ENCODE measurements at regions not wholly inside any gene's neighbourhood (a gene's known extent, or its start where the extent isn't known, plus 50 kb on each side); places are given as distances from the start of the nearest gene placed in this dataset.

DNA sequence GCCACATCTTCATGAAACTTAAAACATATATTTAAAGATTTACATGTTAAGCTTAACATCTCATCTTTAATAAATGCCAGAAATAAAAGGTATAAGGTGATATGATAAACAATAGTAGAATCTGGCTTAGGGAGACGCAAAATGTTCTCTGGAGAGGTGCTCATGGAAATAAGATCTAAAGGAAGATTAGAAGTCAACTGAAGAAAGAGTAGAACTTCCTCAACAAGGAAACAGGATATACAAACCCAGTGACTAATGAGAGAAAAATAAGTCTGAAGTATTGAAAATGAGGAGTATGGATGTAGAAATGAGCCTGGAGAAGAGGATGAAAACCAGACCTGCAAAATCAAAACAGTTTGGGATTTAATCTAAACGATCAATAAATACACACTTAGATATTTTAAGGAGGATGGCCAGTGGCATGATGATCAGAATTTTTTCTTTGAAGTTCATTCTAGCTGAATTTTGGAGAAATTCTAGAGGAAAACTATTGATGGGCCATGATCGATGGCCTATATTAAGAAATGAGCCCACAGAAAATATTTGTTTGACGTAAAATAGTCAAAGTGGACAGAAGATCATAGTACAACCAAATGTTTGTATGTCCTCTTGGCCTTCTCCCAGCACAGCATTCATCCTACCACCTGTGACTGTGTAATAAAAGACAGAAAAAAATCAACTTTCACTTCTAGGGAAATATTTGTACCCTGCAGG lies 387.9 kb upstream of the PTBP2 start:
- CTCF ChIA-PET, result no interaction called here
- no peak overlapping the region for H3K27ac ChIP-seq
- H3K9me2 ChIP-seq (ENCODE audit: insufficient read depth), result no peaks in the 10 kb centered on the region; the same call in 1 of the 2 replicates
- no TSS peak for BruUV-seq (replicated peaks)
- H3K27me3 ChIP-seq (ENCODE audit: insufficient read depth, low read depth), result no peaks in the 10 kb centered on the region
- POLR2A ChIA-PET (ENCODE audit: unreplicated experiment), result no interaction called here
- H3K4me3 ChIP-seq, result no peak overlapping the region
- no peaks in the 10 kb centered on the region for H4K20me1 ChIP-seq (ENCODE audit: insufficient read depth)
- no peak overlapping the region for H3K4me2 ChIP-seq
- TF ChIP-seq, protein P1, sequence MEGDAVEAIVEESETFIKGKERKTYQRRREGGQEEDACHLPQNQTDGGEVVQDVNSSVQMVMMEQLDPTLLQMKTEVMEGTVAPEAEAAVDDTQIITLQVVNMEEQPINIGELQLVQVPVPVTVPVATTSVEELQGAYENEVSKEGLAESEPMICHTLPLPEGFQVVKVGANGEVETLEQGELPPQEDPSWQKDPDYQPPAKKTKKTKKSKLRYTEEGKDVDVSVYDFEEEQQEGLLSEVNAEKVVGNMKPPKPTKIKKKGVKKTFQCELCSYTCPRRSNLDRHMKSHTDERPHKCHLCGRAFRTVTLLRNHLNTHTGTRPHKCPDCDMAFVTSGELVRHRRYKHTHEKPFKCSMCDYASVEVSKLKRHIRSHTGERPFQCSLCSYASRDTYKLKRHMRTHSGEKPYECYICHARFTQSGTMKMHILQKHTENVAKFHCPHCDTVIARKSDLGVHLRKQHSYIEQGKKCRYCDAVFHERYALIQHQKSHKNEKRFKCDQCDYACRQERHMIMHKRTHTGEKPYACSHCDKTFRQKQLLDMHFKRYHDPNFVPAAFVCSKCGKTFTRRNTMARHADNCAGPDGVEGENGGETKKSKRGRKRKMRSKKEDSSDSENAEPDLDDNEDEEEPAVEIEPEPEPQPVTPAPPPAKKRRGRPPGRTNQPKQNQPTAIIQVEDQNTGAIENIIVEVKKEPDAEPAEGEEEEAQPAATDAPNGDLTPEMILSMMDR (conservative IDR thresholded peaks at IDR 0.05), result no peak
- no peak for DNase-seq
- no peaks in the 10 kb centered on the region for H3K79me2 ChIP-seq (ENCODE audit: low read depth)
- no peaks in the 10 kb centered on the region for H3K9me3 ChIP-seq (ENCODE audit: insufficient read depth, low read depth)
- intact Hi-C loops (cut with micrococcal nuclease; ENCODE audit: unreplicated experiment), result no loop called here
- H3K36me3 ChIP-seq (ENCODE audit: low read depth), result no peaks in the 10 kb centered on the region
- H2AFZ ChIP-seq, result no peak overlapping the region
- no peaks in the 10 kb centered on the region for H3K4me1 ChIP-seq (replicated peaks; ENCODE audit: insufficient read depth)
- no peaks in the 10 kb centered on the region for H3F3A ChIP-seq (ENCODE audit: insufficient read depth, low read depth)

DNA sequence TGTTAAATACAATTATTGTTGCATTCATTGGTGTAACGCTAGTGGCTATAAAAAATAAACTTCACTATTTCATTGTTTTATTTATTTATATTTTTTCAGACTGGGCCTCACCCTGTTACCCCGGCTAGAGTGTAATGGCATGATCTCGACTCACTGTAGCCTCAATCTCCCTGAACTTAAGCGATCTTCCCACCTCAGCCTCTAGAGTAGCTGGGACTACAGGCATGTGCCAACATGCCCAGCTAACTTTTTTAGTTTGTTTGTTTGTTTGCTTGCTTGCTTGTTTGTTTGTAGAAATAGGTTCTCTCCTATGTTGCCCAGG lies 387.4 kb upstream of the PTBP2 start:
- no peak overlapping the region for H3K4me3 ChIP-seq
- no peaks in the 10 kb centered on the region for H3K4me1 ChIP-seq (replicated peaks; ENCODE audit: insufficient read depth)
- intact Hi-C loops (cut with micrococcal nuclease; ENCODE audit: unreplicated experiment), result no loop called here
- POLR2A ChIA-PET (ENCODE audit: unreplicated experiment), result no interaction called here
- DNase-seq, result no peak
- TF ChIP-seq EZH2 (IDR thresholded peaks at IDR 0.05; ENCODE audit: low read depth), result no peak
- TF ChIP-seq, protein P1 (conservative IDR thresholded peaks at IDR 0.05), result no peak
- H3K9me2 ChIP-seq (ENCODE audit: insufficient read depth), result no peaks in the 10 kb centered on the region; the same call in 1 of the 2 replicates
- no peaks in the 10 kb centered on the region for H3K36me3 ChIP-seq (ENCODE audit: low read depth)
- H3F3A ChIP-seq (ENCODE audit: insufficient read depth, low read depth), result no peaks in the 10 kb centered on the region
- H3K4me2 ChIP-seq, result no peak overlapping the region
- CTCF ChIA-PET, result no interaction called here
- no TSS peak for BruUV-seq (replicated peaks)
- no peaks in the 10 kb centered on the region for H3K27me3 ChIP-seq (ENCODE audit: insufficient read depth, low read depth)
- H2AFZ ChIP-seq, result no peak overlapping the region
- no peaks in the 10 kb centered on the region for H4K20me1 ChIP-seq (ENCODE audit: insufficient read depth)
- no peak overlapping the region for H3K27ac ChIP-seq
- no peaks in the 10 kb centered on the region for H3K9me3 ChIP-seq (ENCODE audit: insufficient read depth, low read depth)
- H3K79me2 ChIP-seq (ENCODE audit: low read depth), result no peaks in the 10 kb centered on the region

DNA sequence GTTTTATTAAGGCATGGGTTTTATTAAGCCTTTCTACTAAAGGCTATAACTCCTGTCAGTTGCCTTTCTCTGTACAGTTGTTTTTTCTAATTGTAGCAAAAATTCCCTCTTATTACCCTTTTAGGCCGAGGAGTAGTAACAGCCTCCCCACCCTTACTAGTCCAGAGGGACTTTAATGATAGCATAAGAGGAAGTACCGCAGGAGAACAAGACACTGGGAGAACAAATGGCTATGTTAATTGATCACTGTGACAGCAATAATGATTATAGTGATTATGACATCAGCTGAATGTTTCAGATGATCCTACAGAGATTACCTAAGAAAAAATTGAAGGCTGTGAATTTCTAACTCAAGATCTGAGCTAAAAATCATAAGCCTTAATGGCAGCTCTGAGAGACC lies 383.0 kb upstream of the PTBP2 start:
- intact Hi-C loops (cut with micrococcal nuclease; ENCODE audit: unreplicated experiment), result no loop called here
- no peaks in the 10 kb centered on the region for H3K9me2 ChIP-seq (ENCODE audit: insufficient read depth)
- ChIA-PET POLR2A (ENCODE audit: unreplicated experiment) (no interaction called here), CTCF (no interaction called here)
- H3K79me2 ChIP-seq (ENCODE audit: low read depth), result no peaks in the 10 kb centered on the region
- no peak overlapping the region for H3K4me3 ChIP-seq
- H3K27ac ChIP-seq, result no peak overlapping the region
- H3K27me3 ChIP-seq (ENCODE audit: insufficient read depth, low read depth), result no peaks in the 10 kb centered on the region
- no peak for TF ChIP-seq EZH2 (IDR thresholded peaks at IDR 0.05; ENCODE audit: low read depth)
- TF ChIP-seq, protein P1 (conservative IDR thresholded peaks at IDR 0.05), result no peak
- no peaks in the 10 kb centered on the region for H3K4me1 ChIP-seq (replicated peaks; ENCODE audit: insufficient read depth)
- no peak for DNase-seq
- no peaks in the 10 kb centered on the region for H4K20me1 ChIP-seq (ENCODE audit: insufficient read depth)
- no TSS peak for BruUV-seq (replicated peaks)
- H3K4me2 ChIP-seq, result no peak overlapping the region
- H3K9me3 ChIP-seq (ENCODE audit: insufficient read depth, low read depth), result no peaks in the 10 kb centered on the region
- no peaks in the 10 kb centered on the region for H3F3A ChIP-seq (ENCODE audit: insufficient read depth, low read depth)
- H2AFZ ChIP-seq, result no peak overlapping the region
- H3K36me3 ChIP-seq (ENCODE audit: low read depth), result no peaks in the 10 kb centered on the region

Data from PC-9 (cell line).